ENCODE measurements at regions not wholly inside any gene's neighbourhood (a gene's known extent, or its start where the extent isn't known, plus 50 kb on each side); places are given as distances from the start of the nearest gene placed in this dataset.
"Not testable (repeated sequence)": the region's sequence is repeated elsewhere in the genome, so short reads cannot be mapped to it uniquely, and the experiment has no call there.

- TF ChIP-seq JUND (IDR thresholded peaks at IDR 0.05); CTCF (IDR thresholded peaks at IDR 0.05 in 2 of 3, conservative IDR thresholded peaks at IDR 0.05 in 1 of 3; ENCODE audit: borderline replicate concordance in 1 of 3, insufficient read depth in 1 of 3, low read depth in 2 of 3, low read length in 2 of 3); RAD21 (IDR thresholded peaks at IDR 0.05; ENCODE audit: low read depth); CEBPB (IDR thresholded peaks at IDR 0.05; ENCODE audit: low read depth); REST (IDR thresholded peaks at IDR 0.05; ENCODE audit: low read depth): not testable (repeated sequence)
These were observed 1426.2 kb downstream of the BRD1 start for GRCh38 chr22:48401523-48401922.
